Stimulated activated CD8-positive, alpha-beta memory T cell treated with anti-CD3 and anti-CD28 coated beads, Interleukin-15, amount 100 ng/mL, for 4 hours (primary cell): ENCODE measurements at regions not wholly inside any gene's neighbourhood (a gene's known extent, or its start where the extent isn't known, plus 50 kb on each side); places are given as distances from the start of the nearest gene placed in this dataset.
"Not testable (repeated sequence)": the region's sequence is repeated elsewhere in the genome, so short reads cannot be mapped to it uniquely, and the experiment has no call there.

Experiments used
- DNase-seq, 2 donors: peaks; one replicate each; pipeline ENCODE4 v3.0.0-alpha.2; 2020; ENCODE audit warnings: low read depth in 2 of 2

- no peak for DNase-seq
Observed at GRCh38 chr13:50599046-50599445, 244.4 kb downstream of the DLEU7 start.

DNA sequence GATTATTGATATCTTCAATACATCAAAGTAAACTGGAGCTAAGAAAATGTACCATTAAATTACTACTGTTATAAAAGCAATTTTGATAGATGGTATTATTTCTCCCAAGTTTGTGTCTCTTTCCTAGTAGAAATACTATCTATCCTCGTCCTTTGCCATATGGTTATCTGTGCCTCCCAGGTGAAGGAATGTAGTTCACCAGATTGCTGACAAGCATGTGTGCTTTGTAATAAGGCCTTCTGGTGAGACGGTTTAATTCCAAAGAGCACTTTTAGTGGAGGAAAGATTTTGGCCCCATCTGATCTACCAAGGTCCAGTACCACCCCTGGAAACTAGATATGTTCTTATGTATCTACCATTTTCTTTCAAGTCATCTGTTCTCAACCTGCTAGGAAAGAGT lies 243.6 kb downstream of the DLEU7 start:
- DNase-seq = no peak

DNA sequence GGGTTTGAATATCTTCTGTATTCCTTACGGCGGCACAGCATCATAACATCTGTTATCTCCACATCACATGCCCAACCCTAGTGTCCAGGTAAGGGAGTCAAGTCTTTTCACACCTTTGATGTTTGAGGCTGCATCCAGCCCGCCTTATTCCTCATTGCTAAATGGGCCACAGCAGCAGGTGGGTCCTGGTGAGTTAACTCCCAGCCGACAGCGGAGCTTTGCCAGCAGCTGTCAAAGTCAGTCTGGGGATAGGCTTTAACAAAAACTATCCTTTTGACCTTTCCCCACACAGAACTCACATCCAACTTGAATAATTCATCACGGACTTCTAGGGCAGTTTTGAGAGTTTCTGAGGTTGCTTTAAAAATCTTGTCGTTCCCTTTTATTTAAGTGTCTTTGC lies 235.1 kb downstream of the DLEU7 start:
- DNase-seq = no peak

GRCh38 chr13:50609011-50609410 lies 234.5 kb downstream of the DLEU7 start:
- no peak for DNase-seq

- no peak for DNase-seq
Observed at GRCh38 chr13:50610238-50610637, 233.3 kb downstream of the DLEU7 start.

GRCh38 chr13:50611117-50611781 lies 232.2 kb downstream of the DLEU7 start:
- DNase-seq = no peak

DNA sequence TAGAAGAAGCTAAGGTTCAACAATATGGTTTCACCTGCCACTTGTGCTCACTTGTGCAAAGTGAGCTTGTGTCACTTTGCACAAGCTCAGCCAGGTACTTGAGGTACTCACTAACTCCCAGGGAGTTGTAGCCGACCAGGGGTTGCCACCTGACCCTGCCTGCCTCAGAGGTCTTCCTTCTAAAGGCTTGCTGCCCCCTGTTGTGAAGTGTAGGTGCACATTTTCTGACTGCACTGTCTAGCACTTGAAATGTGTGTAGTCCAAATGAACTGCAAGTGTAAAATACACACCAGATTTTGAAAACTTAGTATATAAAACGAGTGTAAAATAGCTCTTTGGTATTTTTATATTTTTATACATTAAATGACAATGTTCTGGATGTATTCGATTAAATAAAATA lies 230.8 kb downstream of the DLEU7 start:
- DNase-seq = no peak

GRCh38 chr13:50613356-50613831 lies 230.1 kb downstream of the DLEU7 start:
- no peak for DNase-seq

DNA sequence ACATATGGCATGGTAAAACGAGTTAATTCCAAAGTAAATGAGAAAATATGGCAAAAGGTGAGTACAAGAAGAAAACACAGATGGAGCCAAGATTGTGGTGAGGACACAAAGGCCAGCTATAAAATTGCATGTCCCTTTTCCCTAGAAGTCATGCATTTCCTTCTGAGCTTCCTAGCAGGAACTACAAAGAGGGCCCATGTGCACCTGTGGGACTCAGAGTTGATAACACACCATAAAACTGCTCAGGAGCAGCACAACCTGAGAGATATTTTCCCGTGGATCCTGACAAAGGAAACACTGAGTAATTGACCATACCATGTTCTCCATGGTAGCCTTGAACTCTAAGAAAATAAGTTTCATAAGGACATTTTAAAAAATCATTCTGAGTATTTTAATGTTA lies 228.3 kb downstream of the DLEU7 start:
- no peak for DNase-seq

DNA sequence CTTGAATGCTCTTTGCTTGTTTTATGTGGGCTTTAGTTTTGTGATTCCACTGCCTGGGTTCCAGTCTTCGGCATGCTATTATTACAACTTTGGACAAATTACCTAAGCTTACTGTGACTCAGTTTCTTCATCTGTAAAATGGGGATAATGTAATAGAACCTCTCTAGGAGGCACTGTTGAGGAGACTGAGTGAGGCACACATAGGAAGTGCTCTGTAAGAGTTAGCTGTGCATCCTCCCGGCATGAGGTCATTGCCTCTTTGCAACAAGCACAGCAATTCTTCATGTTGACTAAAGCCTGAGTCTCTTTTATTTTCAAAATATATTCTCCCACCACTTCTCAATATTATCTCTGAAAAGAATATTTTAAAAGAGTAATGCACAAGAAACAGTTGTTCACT lies 227.4 kb downstream of the DLEU7 start:
- DNase-seq = no peak

DNA sequence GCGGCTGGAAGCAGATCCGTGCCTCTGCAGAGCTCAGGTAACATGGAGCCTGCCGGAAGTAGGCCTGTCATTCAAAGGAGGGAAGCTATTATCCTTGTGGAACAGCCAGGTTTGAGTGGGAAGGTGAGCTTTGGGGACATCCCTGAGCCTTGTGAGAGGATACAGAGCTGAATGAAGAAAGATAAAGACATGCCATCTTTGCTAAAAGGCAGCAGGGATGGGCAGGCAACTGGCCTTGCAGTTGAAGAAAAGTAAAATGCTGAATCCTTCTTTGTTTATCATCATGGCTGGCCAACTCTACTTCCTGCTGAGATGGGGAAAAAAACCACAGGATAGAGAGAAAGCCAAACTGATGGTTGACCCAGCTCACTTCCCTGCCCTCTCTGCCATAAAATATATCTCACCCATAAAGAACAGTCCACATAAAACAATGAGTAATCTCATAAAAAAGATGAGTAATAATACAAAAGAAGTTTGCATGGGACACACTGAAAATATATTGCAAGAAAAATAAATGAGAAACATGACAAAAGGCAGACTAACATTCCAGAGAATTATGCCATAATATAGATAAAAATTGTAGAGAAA lies 226.3 kb downstream of the DLEU7 start:
- no peak for DNase-seq

DNA sequence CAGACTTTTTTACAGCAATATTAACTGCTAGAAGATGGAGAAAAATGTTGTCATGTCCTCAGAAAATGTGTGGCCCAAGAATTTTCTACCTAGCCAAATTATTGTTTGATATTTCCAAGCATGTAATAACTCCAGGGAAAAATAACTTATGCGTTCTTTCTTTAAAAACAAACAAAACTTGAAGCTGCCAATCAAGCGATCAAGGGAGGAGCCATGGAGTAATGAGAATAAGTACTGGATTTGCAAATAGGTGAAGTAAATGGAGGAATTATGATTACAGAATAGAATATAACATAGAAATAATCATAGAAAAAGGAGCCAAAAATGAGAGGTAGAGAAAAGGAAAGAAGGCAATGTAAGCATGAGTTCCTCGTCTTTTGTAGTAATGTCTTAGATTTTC lies 225.3 kb downstream of the DLEU7 start:
- no peak for DNase-seq

DNA sequence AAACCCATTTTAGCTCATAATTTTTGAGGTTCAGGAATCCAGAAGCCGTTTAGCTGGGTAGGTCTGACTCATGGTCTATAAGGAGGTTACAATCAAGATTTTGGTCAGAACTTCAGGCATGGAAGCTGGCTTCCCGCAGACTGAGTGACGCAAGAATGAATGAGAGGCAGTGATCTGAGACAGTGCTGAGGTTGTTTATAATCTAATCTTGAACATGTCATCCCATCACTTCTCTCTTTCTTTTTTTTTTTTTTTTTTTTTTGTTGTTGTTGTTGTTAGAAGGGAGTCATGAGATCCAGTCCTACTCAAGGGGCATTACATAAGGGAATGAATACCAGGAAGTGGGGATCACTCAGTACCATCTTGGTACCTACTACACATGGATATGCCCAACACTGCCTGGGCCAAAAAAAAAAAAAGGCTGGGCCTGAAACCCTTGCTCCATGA lies 217.4 kb downstream of the DLEU7 start:
- no peak for DNase-seq

GRCh38 chr13:50627111-50627510 lies 216.4 kb downstream of the DLEU7 start:
- no peak for DNase-seq

- DNase-seq = not testable (repeated sequence)
Observed at GRCh38 chr13:50628512-50628911, 215.0 kb downstream of the DLEU7 start.

DNA sequence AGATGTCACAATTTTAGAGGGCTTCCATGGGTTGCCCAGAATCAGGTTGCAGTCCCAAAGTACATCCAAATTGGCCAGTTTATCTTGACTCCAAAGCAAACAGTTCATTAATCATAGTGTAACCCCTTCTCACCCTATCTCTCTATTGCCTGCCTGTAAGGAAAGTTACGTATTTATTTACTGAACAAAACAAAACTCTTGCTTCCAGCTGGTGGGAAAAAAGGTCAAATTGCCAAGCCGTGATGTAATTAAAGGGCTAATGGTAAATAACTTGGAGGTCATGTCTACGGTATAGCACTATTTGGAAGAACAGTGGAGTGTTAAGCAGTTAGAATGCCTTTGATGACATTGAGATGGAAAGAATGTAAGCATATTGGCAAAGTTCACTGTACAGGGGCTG lies 214.0 kb downstream of the DLEU7 start:
- no peak for DNase-seq

DNA sequence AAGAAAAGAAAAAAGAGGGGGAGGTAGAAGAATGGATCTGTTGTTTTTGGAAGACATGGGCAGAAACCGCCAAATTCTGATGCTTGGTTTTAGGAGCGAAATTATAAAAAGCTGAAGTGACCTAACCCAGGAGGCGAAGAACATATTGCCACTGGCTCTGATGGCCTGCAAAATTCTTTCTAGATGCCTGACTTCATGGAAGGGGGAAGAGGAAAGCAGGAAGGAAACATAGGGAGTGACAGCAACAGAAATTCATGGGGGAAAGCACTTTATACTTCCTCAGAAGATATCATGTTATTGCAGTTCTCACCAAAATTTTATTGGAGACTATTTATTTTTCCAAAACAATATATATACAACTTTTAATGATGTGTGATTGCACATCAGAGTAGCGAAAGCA lies 213.5 kb downstream of the DLEU7 start:
- no peak for DNase-seq

DNA sequence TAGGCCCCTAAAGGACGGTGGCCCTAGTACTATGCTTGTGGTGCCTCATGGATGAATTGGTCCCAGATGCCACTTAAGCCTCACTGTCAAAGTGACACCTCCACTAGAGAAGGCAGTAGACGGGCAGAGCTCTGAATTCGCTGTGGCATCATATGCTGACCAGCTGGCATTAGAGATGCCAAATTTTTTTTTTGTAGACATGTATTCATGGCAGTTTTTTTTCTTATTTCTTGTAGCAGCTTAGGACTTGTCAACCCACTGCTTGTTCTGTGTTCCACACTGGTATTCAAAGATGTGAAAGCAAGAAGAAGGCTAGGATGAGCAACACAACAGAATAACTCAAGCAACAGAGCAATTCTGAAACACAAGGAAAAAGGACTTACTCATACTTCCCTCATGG lies 212.5 kb downstream of the DLEU7 start:
- no peak for DNase-seq

DNA sequence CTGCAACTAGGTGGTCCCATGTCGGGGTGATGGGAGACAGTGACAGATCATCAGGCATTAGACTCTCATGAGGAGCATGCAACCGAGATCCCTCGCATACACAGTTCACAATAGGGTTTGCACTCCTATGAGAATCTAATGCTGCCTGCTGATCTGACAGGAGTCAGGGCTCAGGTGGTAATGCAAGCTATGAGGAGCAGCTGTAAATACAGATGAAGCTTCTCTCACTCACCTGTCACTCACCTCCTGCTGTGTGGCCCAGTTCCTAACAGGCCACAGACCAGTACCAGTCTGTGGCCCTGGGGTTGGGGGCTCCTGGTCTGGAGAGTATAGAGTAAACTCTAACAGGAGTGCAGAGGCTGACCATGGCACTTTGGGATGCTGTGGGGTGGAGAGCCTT lies 209.2 kb downstream of the DLEU7 start:
- no peak for DNase-seq

GRCh38 chr13:50635504-50635903 lies 208.0 kb downstream of the DLEU7 start:
- DNase-seq = no peak

- DNase-seq = no peak
Observed at GRCh38 chr13:50636007-50636704, 207.3 kb downstream of the DLEU7 start.

GRCh38 chr13:50643060-50643459 lies 200.4 kb downstream of the DLEU7 start:
- DNase-seq = no peak
